ENCODE measurements at regions not wholly inside any gene's neighbourhood (a gene's known extent, or its start where the extent isn't known, plus 50 kb on each side); places are given as distances from the start of the nearest gene placed in this dataset.

GRCh38 chr4:33878710-33879109 lies 2365.6 kb downstream of the ARAP2 start:
- TF ChIP-seq, protein P1, sequence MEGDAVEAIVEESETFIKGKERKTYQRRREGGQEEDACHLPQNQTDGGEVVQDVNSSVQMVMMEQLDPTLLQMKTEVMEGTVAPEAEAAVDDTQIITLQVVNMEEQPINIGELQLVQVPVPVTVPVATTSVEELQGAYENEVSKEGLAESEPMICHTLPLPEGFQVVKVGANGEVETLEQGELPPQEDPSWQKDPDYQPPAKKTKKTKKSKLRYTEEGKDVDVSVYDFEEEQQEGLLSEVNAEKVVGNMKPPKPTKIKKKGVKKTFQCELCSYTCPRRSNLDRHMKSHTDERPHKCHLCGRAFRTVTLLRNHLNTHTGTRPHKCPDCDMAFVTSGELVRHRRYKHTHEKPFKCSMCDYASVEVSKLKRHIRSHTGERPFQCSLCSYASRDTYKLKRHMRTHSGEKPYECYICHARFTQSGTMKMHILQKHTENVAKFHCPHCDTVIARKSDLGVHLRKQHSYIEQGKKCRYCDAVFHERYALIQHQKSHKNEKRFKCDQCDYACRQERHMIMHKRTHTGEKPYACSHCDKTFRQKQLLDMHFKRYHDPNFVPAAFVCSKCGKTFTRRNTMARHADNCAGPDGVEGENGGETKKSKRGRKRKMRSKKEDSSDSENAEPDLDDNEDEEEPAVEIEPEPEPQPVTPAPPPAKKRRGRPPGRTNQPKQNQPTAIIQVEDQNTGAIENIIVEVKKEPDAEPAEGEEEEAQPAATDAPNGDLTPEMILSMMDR (IDR thresholded peaks at IDR 0.05; ENCODE audit: unreplicated experiment): no peak

DNA sequence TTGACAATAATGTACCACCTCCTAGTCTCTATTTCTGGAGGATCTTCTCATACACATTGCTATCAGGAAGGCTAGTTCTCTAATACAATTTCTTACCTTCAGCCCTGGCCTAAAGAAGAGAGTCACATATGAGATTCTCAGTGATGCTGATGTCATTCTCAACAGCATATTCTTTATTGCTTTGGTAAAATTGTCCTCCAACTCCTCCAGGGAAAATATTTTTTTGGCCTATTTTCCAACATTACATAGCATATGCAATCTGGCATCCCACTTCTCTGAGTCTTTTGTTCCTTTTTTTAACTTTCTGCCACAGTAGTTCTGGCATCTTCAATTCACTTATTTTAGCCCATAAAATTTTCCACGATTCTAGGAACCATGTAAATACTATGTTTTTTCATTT lies 2363.1 kb downstream of the ARAP2 start:
- ChIA-PET POLR2A (no interaction called here), CTCF (no interaction called here)
- DNase-seq (ENCODE audit: unreplicated experiment): no peak
- no TSS peak for BruUV-seq (replicated peaks)
- TF ChIP-seq, protein P1 (IDR thresholded peaks at IDR 0.05; ENCODE audit: unreplicated experiment): no peak
- intact Hi-C loops (cut with micrococcal nuclease): no loop called here
- no peaks in the 10 kb centered on the region for H3K36me3 Mint-ChIP-seq (ENCODE audit: insufficient read depth, unreplicated experiment)
- no peak overlapping the region for H3K27ac Mint-ChIP-seq (ENCODE audit: low read depth, unreplicated experiment)
- H3K27me3 Mint-ChIP-seq (ENCODE audit: insufficient read depth, unreplicated experiment): no peaks in the 10 kb centered on the region
- H3K4me3 Mint-ChIP-seq (ENCODE audit: unreplicated experiment): no peak overlapping the region
- H3K4me1 Mint-ChIP-seq (ENCODE audit: insufficient read depth, unreplicated experiment): no peaks in the 10 kb centered on the region
- no peaks in the 10 kb centered on the region for H3K9me3 Mint-ChIP-seq (ENCODE audit: unreplicated experiment)

More at GRCh38 chr4:33878710-33879109, 2365.6 kb downstream of the ARAP2 start:
- Mint-ChIP-seq H3K4me3 (ENCODE audit: unreplicated experiment) (no peak overlapping the region), H3K36me3 (ENCODE audit: insufficient read depth, unreplicated experiment) (no peaks in the 10 kb centered on the region), H3K27ac (ENCODE audit: low read depth, unreplicated experiment) (no peak overlapping the region), H3K4me1 (ENCODE audit: insufficient read depth, unreplicated experiment) (no peaks in the 10 kb centered on the region), H3K27me3 (ENCODE audit: insufficient read depth, unreplicated experiment) (no peaks in the 10 kb centered on the region), H3K9me3 (ENCODE audit: unreplicated experiment) (no peaks in the 10 kb centered on the region)
- DNase-seq (ENCODE audit: unreplicated experiment): no peak
- ChIA-PET POLR2A (no interaction called here), CTCF (no interaction called here)
- intact Hi-C loops (cut with micrococcal nuclease): no loop called here
- BruUV-seq (replicated peaks): no TSS peak

DNA sequence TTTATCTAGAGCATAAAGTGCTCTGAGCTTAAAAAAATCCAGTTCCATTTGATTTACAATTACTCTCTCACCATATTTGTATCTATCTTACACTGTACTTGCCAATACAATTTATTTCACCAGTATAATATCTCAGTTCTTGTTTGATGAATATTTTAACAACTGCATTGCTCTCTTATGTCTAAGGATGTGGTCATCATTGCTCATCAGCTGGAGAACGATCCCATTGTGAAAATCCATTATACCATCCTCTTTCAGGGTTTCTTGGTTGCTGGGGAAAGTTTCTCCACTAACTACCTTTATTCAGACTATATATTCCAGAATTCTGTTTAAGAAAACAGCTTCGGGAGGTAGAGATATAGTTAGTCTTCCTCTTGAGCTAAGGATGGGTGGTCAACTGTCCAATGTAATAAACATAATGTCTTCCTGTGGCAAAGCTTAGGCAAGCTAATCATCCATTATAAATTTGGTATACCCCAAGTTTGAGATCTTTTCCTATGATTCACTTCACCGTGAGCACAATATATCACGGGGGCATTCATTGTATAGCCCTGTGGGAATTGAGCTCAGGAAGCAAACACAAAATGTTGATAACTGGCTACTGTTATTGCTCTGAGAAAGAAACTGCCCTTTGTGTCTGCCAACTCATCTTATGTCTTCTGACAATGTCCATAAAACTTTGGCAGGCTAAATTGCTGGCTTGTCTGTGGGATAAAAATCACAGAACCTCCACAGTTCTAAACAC lies 2361.9 kb downstream of the ARAP2 start:
- Mint-ChIP-seq H3K27ac (ENCODE audit: low read depth, unreplicated experiment) (no peak overlapping the region), H3K4me3 (ENCODE audit: unreplicated experiment) (no peak overlapping the region), H3K27me3 (ENCODE audit: insufficient read depth, unreplicated experiment) (no peaks in the 10 kb centered on the region), H3K36me3 (ENCODE audit: insufficient read depth, unreplicated experiment) (no peaks in the 10 kb centered on the region), H3K4me1 (ENCODE audit: insufficient read depth, unreplicated experiment) (no peaks in the 10 kb centered on the region), H3K9me3 (ENCODE audit: unreplicated experiment) (no peaks in the 10 kb centered on the region)
- TF ChIP-seq, protein P1 (IDR thresholded peaks at IDR 0.05; ENCODE audit: unreplicated experiment): no peak
- no peak for DNase-seq (ENCODE audit: unreplicated experiment)
- intact Hi-C loops (cut with micrococcal nuclease): no loop called here
- CTCF ChIA-PET: interaction anchor here (0.6 kb wide), 1 partner anchor 17 kb away, joined by 3 read pairs; no protein-coding TSS in a partner anchor
- POLR2A ChIA-PET: interaction anchor here (0.5 kb wide), 1 partner anchor 1108 kb away, joined by 3 read pairs; no protein-coding TSS in a partner anchor
- no TSS peak for BruUV-seq (replicated peaks)

DNA sequence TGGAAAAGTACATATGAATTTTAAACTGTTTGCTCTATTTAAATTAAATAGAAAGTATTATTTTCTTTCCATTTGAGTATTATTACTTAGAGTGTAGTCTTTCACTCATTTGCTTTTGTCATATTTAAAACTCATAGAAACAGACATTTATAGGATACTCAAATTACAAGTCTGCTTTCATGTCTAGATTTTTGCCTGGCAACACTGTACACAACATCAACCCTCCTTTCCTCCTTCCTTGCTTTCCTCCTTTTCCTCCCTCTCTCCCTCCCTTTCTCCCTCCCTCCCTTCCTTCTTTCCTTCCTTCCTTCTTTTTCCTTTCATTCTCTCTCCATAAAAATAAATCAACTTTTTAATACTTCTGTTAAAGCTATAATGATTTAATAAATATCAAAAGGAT lies 2361.2 kb downstream of the ARAP2 start:
- Mint-ChIP-seq H3K4me3 (ENCODE audit: unreplicated experiment) (no peak overlapping the region), H3K36me3 (ENCODE audit: insufficient read depth, unreplicated experiment) (no peaks in the 10 kb centered on the region), H3K27me3 (ENCODE audit: insufficient read depth, unreplicated experiment) (no peaks in the 10 kb centered on the region), H3K4me1 (ENCODE audit: insufficient read depth, unreplicated experiment) (no peaks in the 10 kb centered on the region), H3K9me3 (ENCODE audit: unreplicated experiment) (no peaks in the 10 kb centered on the region), H3K27ac (ENCODE audit: low read depth, unreplicated experiment) (no peak overlapping the region)
- ChIA-PET CTCF (no interaction called here), POLR2A (interaction anchor here (0.5 kb wide), 1 partner anchor 1109 kb away, joined by 3 read pairs; no protein-coding TSS in a partner anchor)
- no peak for DNase-seq (ENCODE audit: unreplicated experiment)
- BruUV-seq (replicated peaks): no TSS peak
- TF ChIP-seq, protein P1 (IDR thresholded peaks at IDR 0.05; ENCODE audit: unreplicated experiment): no peak
- intact Hi-C loops (cut with micrococcal nuclease): no loop called here

Measured in MCF 10A (cell line).